CD8-positive, alpha-beta memory T cell (primary cell): ENCODE measurements at regions not wholly inside any gene's neighbourhood (a gene's known extent, or its start where the extent isn't known, plus 50 kb on each side); places are given as distances from the start of the nearest gene placed in this dataset.
"Not testable (repeated sequence)": the region's sequence is repeated elsewhere in the genome, so short reads cannot be mapped to it uniquely, and the experiment has no call there.

Source experiments
- CTCF ChIA-PET: fragments of 350-600 bp; sonication (Branson Sonifier 250); formaldehyde crosslinking; loops from one replicate; lab custom pipeline; 2021; ENCODE audit warnings: antibody characterized with exemption; lab: Charles Lee
- POLR2A ChIA-PET: fragments of 350-600 bp; sonication (Branson Sonifier 250); formaldehyde crosslinking; loops from one replicate; lab custom pipeline; 2021; ENCODE audit warnings: antibody characterized with exemption; lab: Charles Lee
- DNase-seq, 5 donors: peaks; one replicate each; pipeline versions ENCODE4 v3.0.0 to v3.0.0-alpha.2; 2020 to 2022; ENCODE audit warnings: mixed read lengths in 1 of 5
- H3K27ac ChIP-seq: one replicate; pipeline ENCODE4 v1.7.0; 2013; ENCODE audit warnings: low read depth, mild to moderate bottlenecking, low read length, moderate library complexity
- H3K27me3 ChIP-seq: 2 replicates; pipeline ENCODE4 v1.7.0; 2013; ENCODE audit warnings: low read length, mild to moderate bottlenecking; ENCODE audit not compliant: insufficient read depth, poor library complexity, severe bottlenecking
- H3K36me3 ChIP-seq: 2 replicates; pipeline ENCODE4 v1.7.0; 2013; ENCODE audit warnings: mild to moderate bottlenecking, low read length, moderate library complexity; ENCODE audit not compliant: insufficient read depth
- H3K4me1 ChIP-seq: 2 replicates; pipeline ENCODE4 v1.7.0; 2013; ENCODE audit warnings: mild to moderate bottlenecking, low read length, moderate library complexity; ENCODE audit not compliant: insufficient read depth
- H3K4me3 ChIP-seq: 2 replicates; pipeline ENCODE4 v1.7.0; 2013; ENCODE audit warnings: mild to moderate bottlenecking, low read length
- H3K9me3 ChIP-seq: 2 replicates; pipeline ENCODE4 v1.7.0; 2013; ENCODE audit warnings: mild to moderate bottlenecking, low read length
- H3K27ac Mint-ChIP-seq, 8 donors: one replicate each; pipeline ENCODE4 v1.8.0; 2020 to 2021; ENCODE audit warnings: mixed read lengths in 8 of 8, mild to moderate bottlenecking in 6 of 8, inconsistent platforms in 3 of 8, moderate library complexity in 3 of 8
- H3K27me3 Mint-ChIP-seq, 2 donors: one replicate each; pipeline ENCODE4 v1.8.0; 2020 to 2021; ENCODE audit warnings: mixed read lengths in 2 of 2, mild to moderate bottlenecking in 1 of 2, moderate library complexity in 1 of 2
- H3K36me3 Mint-ChIP-seq, 3 donors: one replicate each; pipeline ENCODE4 v1.8.0; 2020 to 2021; ENCODE audit warnings: mixed read lengths in 3 of 3, inconsistent platforms in 1 of 3, mild to moderate bottlenecking in 1 of 3
- H3K4me1 Mint-ChIP-seq, 3 donors: one replicate each; pipeline ENCODE4 v1.8.0; 2020 to 2021; ENCODE audit warnings: mixed read lengths in 3 of 3, inconsistent platforms in 1 of 3, mild to moderate bottlenecking in 1 of 3
- H3K4me3 Mint-ChIP-seq, 7 donors: one replicate each; pipeline ENCODE4 v1.8.0; 2020 to 2021; ENCODE audit warnings: mixed read lengths in 7 of 7, mild to moderate bottlenecking in 6 of 7, moderate library complexity in 4 of 7, inconsistent platforms in 2 of 7
- H3K9me3 Mint-ChIP-seq, 5 donors: one replicate each; pipeline ENCODE4 v1.8.0; 2020 to 2022; ENCODE audit warnings: mixed read lengths in 5 of 5, mild to moderate bottlenecking in 3 of 5, moderate library complexity in 2 of 5, inconsistent platforms in 1 of 5

DNA sequence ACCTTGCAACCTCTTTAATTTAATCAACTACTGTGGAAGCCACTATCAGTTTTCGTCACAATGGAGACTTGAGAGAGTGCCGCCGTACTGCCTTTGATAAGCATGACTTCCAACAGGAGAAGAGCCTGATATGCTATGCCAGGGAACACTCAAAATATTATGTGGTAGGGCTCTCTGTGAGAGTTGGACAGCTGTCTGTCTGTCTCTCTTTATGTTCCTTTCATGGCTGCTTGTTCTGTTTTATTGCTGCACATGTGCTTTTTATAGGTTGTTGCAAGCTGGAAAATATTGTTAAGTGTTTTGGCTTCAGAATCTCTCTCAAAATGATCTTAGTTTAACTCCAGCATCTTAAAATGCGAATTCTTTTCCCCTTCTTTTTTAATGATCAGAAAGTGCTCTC is 249.4 kb upstream of the RARB start:
- Histone ChIP-seq H3K4me1 (no peaks in the 10 kb centered on the region), H3K27ac (no peak overlapping the region), H3K4me3 (no peak overlapping the region), H3K36me3 (no peaks in the 10 kb centered on the region), H3K27me3 (no peaks in the 10 kb centered on the region), H3K9me3 (no peaks in the 10 kb centered on the region)
- ChIA-PET POLR2A (no interaction called here), CTCF (no interaction called here)
- no peaks in the 10 kb centered on the region for H3K36me3 Mint-ChIP-seq
- H3K27ac Mint-ChIP-seq: no peak overlapping the region
- H3K4me3 Mint-ChIP-seq: no peak overlapping the region
- no peaks in the 10 kb centered on the region for H3K4me1 Mint-ChIP-seq
- no peak for DNase-seq
- no peaks in the 10 kb centered on the region for H3K27me3 Mint-ChIP-seq
- H3K9me3 Mint-ChIP-seq: peaks cover 0 to 16% (median 4%) of the 10 kb centered on the region in 5 donors

DNA sequence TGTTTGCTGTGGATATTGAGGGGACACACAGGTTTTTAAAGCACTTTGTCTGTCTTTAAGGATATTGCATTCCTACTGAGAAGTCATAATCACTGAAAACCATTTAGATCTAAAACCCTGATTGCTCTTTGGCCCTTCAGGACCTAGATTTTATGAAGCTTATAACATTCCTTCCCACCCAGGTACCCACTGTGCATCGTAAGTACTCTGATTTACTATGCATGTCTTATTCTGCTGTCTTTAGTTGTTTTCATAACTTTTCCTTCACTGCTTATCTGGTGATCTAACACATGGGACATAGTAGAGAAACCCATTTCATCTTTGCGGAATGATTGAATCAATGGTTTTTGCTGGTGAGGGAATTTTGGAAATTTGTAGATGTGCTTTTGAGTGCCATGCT is 247.0 kb upstream of the RARB start:
- H3K36me3 ChIP-seq: no peaks in the 10 kb centered on the region
- H3K4me3 Mint-ChIP-seq: no peak overlapping the region
- no peaks in the 10 kb centered on the region for H3K4me1 ChIP-seq
- no peaks in the 10 kb centered on the region for H3K36me3 Mint-ChIP-seq
- no peak overlapping the region for H3K27ac ChIP-seq
- no peaks in the 10 kb centered on the region for H3K27me3 ChIP-seq
- H3K27ac Mint-ChIP-seq: no peak overlapping the region
- no peak overlapping the region for H3K4me3 ChIP-seq
- ChIA-PET CTCF (no interaction called here), POLR2A (no interaction called here)
- no peaks in the 10 kb centered on the region for H3K4me1 Mint-ChIP-seq
- no peaks in the 10 kb centered on the region for H3K27me3 Mint-ChIP-seq
- DNase-seq: no peak
- peaks cover 0 to 18% (median 3%) of the 10 kb centered on the region in 5 donors for H3K9me3 Mint-ChIP-seq
- H3K9me3 ChIP-seq: no peaks in the 10 kb centered on the region

DNA sequence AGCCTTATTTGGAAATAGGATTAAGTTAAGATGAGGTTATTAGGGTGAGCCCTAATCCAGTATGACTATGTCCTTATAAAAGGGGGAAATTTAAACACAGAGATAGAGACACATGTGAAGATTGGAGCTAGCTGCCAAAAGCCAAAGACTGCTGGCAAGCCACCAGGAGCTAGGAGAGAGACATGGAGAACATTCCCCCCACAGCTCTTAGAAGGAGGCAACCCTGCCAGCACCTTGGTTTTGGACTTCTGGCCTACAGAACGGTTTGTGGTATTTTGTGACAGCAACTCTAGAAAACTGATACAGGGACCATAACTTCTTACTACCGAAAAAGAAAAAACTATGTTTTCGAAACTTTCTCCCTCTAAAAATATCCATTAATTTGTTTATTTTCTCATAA is 245.3 kb upstream of the RARB start:
- POLR2A ChIA-PET: no interaction called here
- Histone ChIP-seq H3K4me1 (no peaks in the 10 kb centered on the region), H3K27me3 (no peaks in the 10 kb centered on the region)

DNA sequence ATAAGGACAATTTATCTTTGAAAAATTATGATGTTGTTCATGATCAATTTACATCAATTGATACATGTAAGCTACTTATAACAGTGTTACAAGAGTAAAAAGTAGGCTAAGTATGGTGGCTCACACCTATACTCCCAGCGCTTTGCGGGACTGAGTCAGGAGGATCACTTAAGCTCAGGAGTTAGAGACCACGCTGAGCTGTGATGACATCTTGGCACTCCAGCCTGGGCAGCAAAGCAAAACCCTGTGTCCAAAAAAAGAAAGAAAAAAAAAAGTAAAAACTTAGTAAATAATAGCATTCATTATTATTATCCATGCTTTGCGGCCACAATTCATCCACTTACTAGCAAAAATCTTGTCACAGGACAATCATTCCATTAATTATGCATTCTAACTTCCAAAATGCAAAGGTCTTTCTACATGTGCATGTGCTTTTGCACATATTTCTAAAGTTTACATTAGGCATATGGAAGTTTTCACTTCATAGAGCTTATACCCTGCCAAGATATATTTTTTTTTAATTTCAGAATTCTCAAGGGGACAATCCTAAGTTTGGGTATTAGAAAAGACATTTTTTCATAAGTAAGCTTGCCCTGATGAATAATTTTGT is 243.3 kb upstream of the RARB start:
- Histone ChIP-seq H3K9me3 (no peaks in the 10 kb centered on the region), H3K4me3 (no peak overlapping the region), H3K36me3 (no peaks in the 10 kb centered on the region), H3K4me1 (no peaks in the 10 kb centered on the region), H3K27ac (no peak overlapping the region), H3K27me3 (no peaks in the 10 kb centered on the region)
- no peak for DNase-seq
- Mint-ChIP-seq H3K27ac (no peak overlapping the region), H3K36me3 (no peaks in the 10 kb centered on the region), H3K9me3 (peaks cover 0 to 18% (median 3%) of the 10 kb centered on the region in 5 donors), H3K27me3 (no peaks in the 10 kb centered on the region), H3K4me3 (no peak overlapping the region), H3K4me1 (no peaks in the 10 kb centered on the region)
- ChIA-PET POLR2A (no interaction called here), CTCF (no interaction called here)

More for the DNA sequence above, 245.3 kb upstream of the RARB start:
- Histone ChIP-seq H3K9me3 (no peaks in the 10 kb centered on the region), H3K27ac (no peak overlapping the region), H3K4me3 (no peak overlapping the region), H3K36me3 (no peaks in the 10 kb centered on the region)
- Mint-ChIP-seq H3K27ac (no peak overlapping the region), H3K27me3 (no peaks in the 10 kb centered on the region), H3K4me1 (no peaks in the 10 kb centered on the region), H3K9me3 (peaks cover 0 to 18% (median 3%) of the 10 kb centered on the region in 5 donors), H3K4me3 (no peak overlapping the region), H3K36me3 (no peaks in the 10 kb centered on the region)
- DNase-seq: no peak
- CTCF ChIA-PET: no interaction called here

DNA sequence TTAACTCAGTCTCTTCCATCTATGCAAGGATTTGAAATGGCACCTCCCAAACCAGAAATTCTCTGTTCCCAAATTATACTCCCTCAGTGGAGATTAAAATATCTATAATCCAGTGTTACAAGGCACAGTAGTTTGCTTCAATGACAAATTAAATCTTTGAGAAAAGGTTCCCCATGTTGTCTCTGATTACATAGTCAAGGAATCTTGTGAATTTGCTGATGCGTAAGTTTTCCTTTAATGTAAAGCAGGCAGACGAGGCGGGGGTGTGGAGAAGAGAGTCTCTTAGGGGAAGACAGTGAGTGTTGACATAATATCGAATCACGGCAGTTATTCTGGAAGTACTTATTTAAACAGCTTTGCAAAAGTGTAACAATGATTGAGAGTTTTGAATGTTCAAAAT is 236.4 kb upstream of the RARB start:
- DNase-seq: no peak
- H3K36me3 ChIP-seq: no peaks in the 10 kb centered on the region
- no peaks in the 10 kb centered on the region for H3K36me3 Mint-ChIP-seq
- no peaks in the 10 kb centered on the region for H3K4me1 Mint-ChIP-seq
- no peaks in the 10 kb centered on the region for H3K4me1 ChIP-seq
- H3K4me3 ChIP-seq: no peak overlapping the region
- no peaks in the 10 kb centered on the region for H3K27me3 ChIP-seq
- H3K4me3 Mint-ChIP-seq: no peak overlapping the region
- H3K9me3 Mint-ChIP-seq: peaks cover 2 to 11% (median 4%) of the 10 kb centered on the region in 5 donors
- ChIA-PET CTCF (interaction anchor here (0.6 kb wide), 1 partner anchor 82 kb away, joined by 3 read pairs; no protein-coding TSS in a partner anchor), POLR2A (no interaction called here)
- H3K27ac ChIP-seq: no peak overlapping the region
- no peak overlapping the region for H3K27ac Mint-ChIP-seq
- no peaks in the 10 kb centered on the region for H3K9me3 ChIP-seq
- no peaks in the 10 kb centered on the region for H3K27me3 Mint-ChIP-seq

DNA sequence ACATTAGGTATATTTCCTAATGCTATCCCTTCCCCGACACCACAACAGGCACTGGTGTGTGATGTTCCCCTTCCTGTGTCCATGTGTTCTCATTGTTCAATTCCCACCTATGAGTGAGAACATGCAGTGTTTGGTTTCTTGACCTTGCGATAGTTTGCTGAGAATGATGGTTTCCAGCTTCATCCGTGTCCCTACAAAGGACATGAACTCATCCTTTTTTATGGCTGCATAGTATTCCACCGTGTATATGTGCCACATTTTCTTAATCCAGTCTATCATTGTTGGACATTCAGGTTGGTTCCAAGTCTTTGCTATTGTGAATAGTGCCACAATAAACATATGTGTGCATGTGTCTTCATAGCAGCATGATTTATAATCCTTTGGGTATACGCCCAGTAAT is 228.5 kb upstream of the RARB start:
- H3K9me3 ChIP-seq, CTCF ChIA-PET, H3K36me3 ChIP-seq, H3K27me3 ChIP-seq, POLR2A ChIA-PET, H3K4me3 ChIP-seq, H3K36me3 Mint-ChIP-seq, H3K4me1 Mint-ChIP-seq, H3K27ac Mint-ChIP-seq, H3K27ac ChIP-seq, H3K4me1 ChIP-seq, DNase-seq, H3K4me3 Mint-ChIP-seq, H3K27me3 Mint-ChIP-seq: not testable (repeated sequence)
- peaks cover 13 to 33% (median 25%) of the 10 kb centered on the region in 5 donors for H3K9me3 Mint-ChIP-seq

DNA sequence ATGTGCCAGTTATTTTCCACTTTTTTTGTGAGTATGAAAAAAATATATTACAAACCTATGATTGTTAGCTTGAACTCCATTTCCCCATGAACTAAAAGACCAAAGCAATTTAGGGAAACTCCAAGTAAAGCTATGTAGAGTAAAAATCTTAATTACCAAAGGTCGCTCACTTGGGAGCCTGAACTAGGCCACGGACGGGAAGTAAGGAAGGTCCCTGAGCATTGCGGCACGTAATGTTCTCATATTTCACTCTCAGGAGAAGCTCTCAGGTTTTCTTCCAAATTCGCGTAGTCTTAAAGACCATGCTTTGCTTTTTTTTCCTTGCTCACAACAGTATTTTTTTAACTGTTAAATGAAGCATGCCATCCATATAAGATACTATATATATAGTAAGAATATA is 215.3 kb upstream of the RARB start:
- no peaks in the 10 kb centered on the region for H3K36me3 ChIP-seq
- H3K27ac ChIP-seq: no peak overlapping the region
- Mint-ChIP-seq H3K27ac (no peak overlapping the region), H3K36me3 (no peaks in the 10 kb centered on the region), H3K9me3 (peaks cover 0 to 13% (median 5%) of the 10 kb centered on the region in 5 donors), H3K27me3 (no peaks in the 10 kb centered on the region), H3K4me1 (no peaks in the 10 kb centered on the region), H3K4me3 (no peak overlapping the region)
- no peaks in the 10 kb centered on the region for H3K9me3 ChIP-seq
- H3K27me3 ChIP-seq: no peaks in the 10 kb centered on the region
- no peaks in the 10 kb centered on the region for H3K4me1 ChIP-seq
- POLR2A ChIA-PET: no interaction called here
- H3K4me3 ChIP-seq: no peak overlapping the region
- no peak for DNase-seq
- CTCF ChIA-PET: no interaction called here

DNA sequence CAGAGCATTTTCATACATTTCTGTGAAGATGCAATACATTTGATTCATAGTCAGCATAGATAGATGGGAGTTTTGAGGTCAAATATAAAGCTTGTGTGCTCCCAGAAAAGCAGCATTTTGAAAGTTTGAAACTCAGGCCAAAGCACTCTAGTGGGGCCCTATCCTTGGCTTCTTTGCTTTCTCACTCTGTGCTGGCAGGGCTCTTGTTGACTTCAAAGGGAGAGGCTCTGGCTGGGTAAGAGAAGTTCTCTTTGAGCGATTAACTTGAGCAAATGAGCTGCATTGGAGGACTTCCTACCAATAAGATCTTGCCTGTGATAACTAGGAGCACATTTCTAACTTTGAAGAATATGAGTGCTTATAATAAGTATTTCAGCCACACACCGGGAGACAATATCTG is 214.0 kb upstream of the RARB start:
- Histone ChIP-seq H3K27ac (no peak overlapping the region), H3K4me3 (no peak overlapping the region), H3K36me3 (no peaks in the 10 kb centered on the region), H3K9me3 (no peaks in the 10 kb centered on the region), H3K27me3 (no peaks in the 10 kb centered on the region), H3K4me1 (no peaks in the 10 kb centered on the region)
- Mint-ChIP-seq H3K27ac (no peak overlapping the region), H3K9me3 (peaks cover 0 to 10% (median 4%) of the 10 kb centered on the region in 5 donors), H3K36me3 (no peaks in the 10 kb centered on the region), H3K27me3 (no peaks in the 10 kb centered on the region), H3K4me1 (no peaks in the 10 kb centered on the region), H3K4me3 (no peak overlapping the region)
- POLR2A ChIA-PET: no interaction called here
- CTCF ChIA-PET: no interaction called here
- no peak for DNase-seq
